ENCODE measurements at regions not wholly inside any gene's neighbourhood (a gene's known extent, or its start where the extent isn't known, plus 50 kb on each side); places are given as distances from the start of the nearest gene placed in this dataset.

- TF ChIP-seq POLR2A (IDR thresholded peaks at IDR 0.05) (no peak), CTCF (IDR thresholded peaks at IDR 0.05) (no peak)
- Histone ChIP-seq H3K4me3 (no peak overlapping the region), H3K36me3 (replicated peaks in 1 of 2) (no peaks in the 10 kb centered on the region), H3K27me3 (no peaks in the 10 kb centered on the region), H3K27ac (no peak overlapping the region), H3K4me1 (replicated peaks in 1 of 2) (peaks cover 0 to 11% of the 10 kb centered on the region in 2 donors), H3K9me3 (replicated peaks in 1 of 3) (no peaks in the 10 kb centered on the region)
- WGBS, 4 donors: 81 to 91% (median 87%) methylated on average over 3 of the region's 3 CpGs
- intact Hi-C loops (cut with DNase I): no loop called here
- no peak for DNase-seq
Observed at GRCh38 chr11:100631316-100631715, 55.8 kb upstream of the ARHGAP42 start.

GRCh38 chr11:100632941-100633452, 54.1 kb upstream of the ARHGAP42 start:
- peak; percentile 45 to 85 (median 62) for DNase-seq
- WGBS, 4 donors: 4 to 20% (median 15%) methylated on average over 4 to 5 of the region's 5 CpGs
- intact Hi-C loops (cut with DNase I): no loop called here

GRCh38 chr11:100635194-100635593, 51.9 kb upstream of the ARHGAP42 start:
- Histone ChIP-seq H3K4me1 (replicated peaks in 1 of 2) (peaks cover 0 to 11% of the 10 kb centered on the region in 2 donors), H3K36me3 (replicated peaks in 1 of 2) (no peaks in the 10 kb centered on the region), H3K27ac (no peak overlapping the region), H3K27me3 (no peaks in the 10 kb centered on the region), H3K4me3 (no peak overlapping the region), H3K9me3 (replicated peaks in 1 of 3) (no peaks in the 10 kb centered on the region)
- DNase-seq: no peak
- 73 to 82% (median 78%) methylated on average over 3 of the region's 3 CpGs for WGBS, 4 donors
- TF ChIP-seq CTCF (IDR thresholded peaks at IDR 0.05) (no peak), POLR2A (IDR thresholded peaks at IDR 0.05) (no peak)
- intact Hi-C loops (cut with DNase I): no loop called here

More at GRCh38 chr11:100632941-100633452, 54.1 kb upstream of the ARHGAP42 start:
- TF ChIP-seq CTCF (IDR thresholded peaks at IDR 0.05): no peak
- no peak for TF ChIP-seq POLR2A (IDR thresholded peaks at IDR 0.05)
- H3K27me3 ChIP-seq: no peaks in the 10 kb centered on the region
- H3K27ac ChIP-seq: peak overlapping the region in 2 of 5 donors; percentile 59 to 70
- H3K4me3 ChIP-seq: peak overlapping the region in 1 of 4 donors; percentile 2
- H3K4me1 ChIP-seq (replicated peaks in 1 of 2): peaks cover 0 to 11% of the 10 kb centered on the region in 2 donors
- H3K36me3 ChIP-seq (replicated peaks in 1 of 2): no peaks in the 10 kb centered on the region
- no peaks in the 10 kb centered on the region for H3K9me3 ChIP-seq (replicated peaks in 1 of 3)

GRCh38 chr11:100636536-100636935, 50.6 kb upstream of the ARHGAP42 start:
- WGBS, 4 donors: 80 to 91% (median 89%) methylated on average over 3 of the region's 3 CpGs

More at GRCh38 chr11:100636536-100636935, 50.6 kb upstream of the ARHGAP42 start:
- H3K4me3 ChIP-seq: no peak overlapping the region
- peaks cover 0 to 11% of the 10 kb centered on the region in 2 donors for H3K4me1 ChIP-seq (replicated peaks in 1 of 2)
- intact Hi-C loops (cut with DNase I): no loop called here
- no peaks in the 10 kb centered on the region for H3K27me3 ChIP-seq
- no peaks in the 10 kb centered on the region for H3K9me3 ChIP-seq (replicated peaks in 1 of 3)
- no peaks in the 10 kb centered on the region for H3K36me3 ChIP-seq (replicated peaks in 1 of 2)
- no peak for DNase-seq
- TF ChIP-seq POLR2A (IDR thresholded peaks at IDR 0.05) (no peak), CTCF (IDR thresholded peaks at IDR 0.05) (no peak)
- no peak overlapping the region for H3K27ac ChIP-seq
